Mammary epithelial cell (primary cell): ENCODE measurements at regions not wholly inside any gene's neighbourhood (a gene's known extent, or its start where the extent isn't known, plus 50 kb on each side); places are given as distances from the start of the nearest gene placed in this dataset.

Experiments
- EZH2 ChIP-seq: IDR thresholded peaks from 2 replicates; pipeline ENCODE4 v1.6.1; 2012; ENCODE audit warnings: low read length, inconsistent platforms, borderline replicate concordance
- TF ChIP-seq, protein P1 (sequence below), 2 donors: IDR thresholded peaks in 1 of 2; conservative IDR thresholded peaks in 1 of 2; 2 replicates each; pipeline ENCODE4 v1.5.1; 2011 to 2012; ENCODE audit warnings: inconsistent platforms in 2 of 2, low read length in 2 of 2, mild to moderate bottlenecking in 2 of 2, control low read depth in 1 of 2, low read depth in 1 of 2; ENCODE audit not compliant: insufficient read depth in 1 of 2; ENCODE audit errors: extremely low read depth in 1 of 2

DNA sequence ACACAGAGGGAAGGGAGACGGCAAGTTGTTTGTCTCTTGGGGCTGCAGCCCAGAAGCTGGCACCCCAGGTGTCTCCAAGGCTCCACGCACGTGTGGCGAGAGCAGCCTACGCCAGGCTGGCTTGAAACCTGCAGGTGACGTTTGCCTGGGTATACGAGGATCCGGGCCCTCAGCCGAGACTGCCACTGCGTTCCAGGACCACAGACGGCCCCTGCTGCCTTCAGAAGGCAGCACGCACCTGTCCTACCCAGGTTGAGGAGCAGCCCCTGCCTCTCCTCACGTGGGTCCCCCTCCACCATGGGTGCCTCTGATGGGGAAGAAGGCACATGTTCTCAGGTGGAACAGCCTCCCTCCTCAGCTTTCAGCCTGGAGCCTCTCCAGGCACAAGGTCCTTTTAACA, 75.3 kb upstream of the PRR20G start:
- TF ChIP-seq, protein P1, sequence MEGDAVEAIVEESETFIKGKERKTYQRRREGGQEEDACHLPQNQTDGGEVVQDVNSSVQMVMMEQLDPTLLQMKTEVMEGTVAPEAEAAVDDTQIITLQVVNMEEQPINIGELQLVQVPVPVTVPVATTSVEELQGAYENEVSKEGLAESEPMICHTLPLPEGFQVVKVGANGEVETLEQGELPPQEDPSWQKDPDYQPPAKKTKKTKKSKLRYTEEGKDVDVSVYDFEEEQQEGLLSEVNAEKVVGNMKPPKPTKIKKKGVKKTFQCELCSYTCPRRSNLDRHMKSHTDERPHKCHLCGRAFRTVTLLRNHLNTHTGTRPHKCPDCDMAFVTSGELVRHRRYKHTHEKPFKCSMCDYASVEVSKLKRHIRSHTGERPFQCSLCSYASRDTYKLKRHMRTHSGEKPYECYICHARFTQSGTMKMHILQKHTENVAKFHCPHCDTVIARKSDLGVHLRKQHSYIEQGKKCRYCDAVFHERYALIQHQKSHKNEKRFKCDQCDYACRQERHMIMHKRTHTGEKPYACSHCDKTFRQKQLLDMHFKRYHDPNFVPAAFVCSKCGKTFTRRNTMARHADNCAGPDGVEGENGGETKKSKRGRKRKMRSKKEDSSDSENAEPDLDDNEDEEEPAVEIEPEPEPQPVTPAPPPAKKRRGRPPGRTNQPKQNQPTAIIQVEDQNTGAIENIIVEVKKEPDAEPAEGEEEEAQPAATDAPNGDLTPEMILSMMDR (conservative IDR thresholded peaks at IDR 0.05 in 1 of 2, IDR thresholded peaks at IDR 0.05 in 1 of 2; ENCODE audit: extremely low read depth in 1 of 2, insufficient read depth in 1 of 2, low read depth in 1 of 2, low read length in 2 of 2) = no peak
- no peak for TF ChIP-seq EZH2
